Right ventricle myocardium superior (tissue), 1 donor: ENCODE measurements at regions not wholly inside any gene's neighbourhood (a gene's known extent, or its start where the extent isn't known, plus 50 kb on each side); places are given as distances from the start of the nearest gene placed in this dataset.

ENCODE experiments used
- ATAC-seq: fragments of 200-7000 bp; cut with Tn5 transposase; one replicate; pipeline ENCODE4 v1.9.1; 2020; ENCODE audit warnings: mild to moderate bottlenecking; ENCODE audit not compliant: poor library complexity
- DNase-seq: peaks from one replicate; pipeline ENCODE4 v3.0.0-alpha.2; 2020
- intact Hi-C: fragments of 100-400 bp; cut with DNase I; formaldehyde crosslinking; loops from one replicate; pipeline ENCODE4 v1.11.2; 2022
- donor health status: DM: no; HTN: yes; CAD: no; lungs with severe emphysema.

DNA sequence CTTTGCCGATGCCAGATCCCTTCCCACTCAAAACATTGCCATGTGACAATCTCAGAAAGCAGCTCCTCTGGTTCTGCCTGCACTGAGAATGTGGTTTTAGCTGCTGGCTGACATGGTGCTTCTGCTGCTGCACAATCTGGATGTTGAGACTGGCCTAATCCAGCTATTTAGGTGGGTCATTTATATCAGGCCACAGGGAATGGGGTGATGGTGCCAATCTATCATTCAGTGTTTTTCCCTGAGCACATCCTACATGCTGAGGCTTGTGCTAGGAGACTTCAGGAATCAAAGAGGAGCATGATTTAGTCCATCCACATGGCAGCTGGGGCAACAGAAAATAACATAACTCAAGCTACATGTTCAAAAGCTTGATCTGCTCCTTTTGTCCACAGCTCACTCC lies 144.7 kb downstream of the CYRIA start:
- intact Hi-C loops, result no loop called here
- ATAC-seq (no peak), DNase-seq (no peak)

- DNase-seq (no peak), ATAC-seq (no peak)
- intact Hi-C loops, result no loop called here
These were observed 149.9 kb downstream of the CYRIA start for GRCh38 chr2:16515696-16516095.

DNA sequence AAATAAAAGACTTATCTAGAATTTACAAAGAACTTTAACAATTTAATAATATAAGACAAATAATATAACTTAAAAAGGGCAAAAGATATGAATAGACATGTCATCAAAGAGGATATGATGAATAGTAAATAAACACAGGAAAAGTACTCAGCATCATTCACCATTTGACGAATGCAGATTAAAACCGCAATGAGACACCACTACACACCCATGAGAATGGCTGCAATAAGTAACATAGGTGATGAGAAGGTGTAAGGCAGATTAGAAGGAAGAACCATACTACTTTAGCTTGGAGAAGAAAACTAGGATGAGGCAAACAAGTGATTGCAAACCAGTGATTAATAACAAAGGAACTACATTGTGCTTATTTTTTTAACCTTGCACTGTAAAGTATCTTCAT lies 152.0 kb downstream of the CYRIA start:
- ATAC-seq, result no peak
- no peak for DNase-seq
- intact Hi-C loops, result no loop called here

DNA sequence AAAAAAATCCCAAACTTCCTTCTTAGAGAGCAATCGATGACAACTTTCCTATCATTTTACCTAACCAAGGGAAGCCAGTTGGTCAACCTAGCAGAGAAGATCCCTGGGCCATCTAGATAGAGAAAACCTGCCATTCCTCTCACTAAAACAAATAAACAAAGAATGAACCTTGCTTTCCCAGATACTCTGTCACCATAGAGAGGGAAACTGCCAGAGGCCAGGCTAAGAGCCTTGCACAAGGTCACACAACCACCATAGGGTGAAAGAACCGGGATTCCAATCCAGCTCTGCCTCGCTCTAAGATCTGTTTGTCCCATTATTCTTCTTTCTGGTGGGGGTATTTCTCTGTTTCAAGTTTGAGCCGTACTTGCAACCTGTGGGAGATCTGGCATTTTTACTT lies 154.6 kb downstream of the CYRIA start:
- intact Hi-C loops, result no loop called here
- DNase-seq, result no peak
- ATAC-seq, result no peak

GRCh38 chr2:16509042-16509441 lies 156.6 kb downstream of the CYRIA start:
- intact Hi-C loops, result loop anchor here (5.0 kb wide), 2 partner anchors 572 to 867 kb away; no protein-coding TSS in a partner anchor
- no peak for DNase-seq
- ATAC-seq, result no peak

- no peak for DNase-seq
- intact Hi-C loops, result loop anchor here (5.0 kb wide), 2 partner anchors 571 to 866 kb away; no protein-coding TSS in a partner anchor
- ATAC-seq, result no peak
These were observed 157.2 kb downstream of the CYRIA start for GRCh38 chr2:16508490-16508851.

GRCh38 chr2:16507655-16508489 lies 157.8 kb downstream of the CYRIA start:
- intact Hi-C loops, result loop anchor here (5.0 kb wide), 2 partner anchors 571 to 866 kb away; no protein-coding TSS in a partner anchor
- DNase-seq (peak; percentile 50), ATAC-seq (peak; percentile 94)

GRCh38 chr2:16506366-16506765 lies 159.3 kb downstream of the CYRIA start:
- intact Hi-C loops, result loop anchor here (5.0 kb wide), 2 partner anchors 569 to 864 kb away; no protein-coding TSS in a partner anchor
- ATAC-seq (no peak), DNase-seq (no peak)

DNA sequence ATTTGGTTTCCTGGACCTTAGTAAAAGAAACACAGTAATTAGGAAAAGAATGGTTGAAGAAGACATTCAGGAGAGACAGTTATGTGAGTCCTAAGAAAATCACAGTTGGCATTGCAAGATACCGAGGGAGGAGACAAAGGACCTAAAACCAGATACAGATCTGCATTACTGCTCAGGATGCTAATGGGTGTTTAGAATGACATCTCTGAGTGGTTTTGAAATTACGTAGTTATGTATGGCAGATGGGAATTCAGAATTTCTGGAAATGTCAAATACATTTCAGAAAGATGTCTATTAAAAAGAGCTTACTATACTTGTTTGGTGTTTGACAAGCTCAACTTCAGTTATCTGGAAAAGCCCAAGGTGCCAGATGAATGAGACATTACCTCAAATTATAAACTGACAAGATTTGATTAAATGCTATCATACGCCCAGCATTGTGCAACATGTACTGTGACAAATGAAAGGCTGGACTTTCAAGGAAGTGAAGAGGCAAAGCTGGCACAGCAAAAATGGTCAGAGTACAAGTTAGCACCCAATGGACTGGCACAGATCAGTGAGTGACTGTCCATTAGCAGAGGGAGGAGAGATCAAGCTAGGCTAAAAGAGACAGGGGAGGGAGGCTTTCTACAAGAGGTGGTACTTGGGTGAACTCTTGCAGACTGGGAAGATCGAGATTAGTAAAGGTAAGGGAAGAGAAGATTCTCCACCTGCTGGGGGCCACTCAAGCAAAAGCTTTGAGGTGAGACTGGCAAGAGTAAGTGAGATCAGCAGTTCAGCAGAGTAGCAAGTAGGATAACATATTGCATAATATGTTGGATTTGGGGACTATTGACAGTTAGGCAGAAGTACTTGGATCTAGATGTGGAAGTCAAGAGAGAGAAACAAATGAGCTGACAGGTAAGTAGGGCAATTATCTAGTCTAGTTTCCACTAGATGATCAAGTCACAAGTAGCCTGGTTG lies 168.9 kb downstream of the CYRIA start:
- ATAC-seq (no peak), DNase-seq (no peak)
- intact Hi-C loops, result no loop called here

DNA sequence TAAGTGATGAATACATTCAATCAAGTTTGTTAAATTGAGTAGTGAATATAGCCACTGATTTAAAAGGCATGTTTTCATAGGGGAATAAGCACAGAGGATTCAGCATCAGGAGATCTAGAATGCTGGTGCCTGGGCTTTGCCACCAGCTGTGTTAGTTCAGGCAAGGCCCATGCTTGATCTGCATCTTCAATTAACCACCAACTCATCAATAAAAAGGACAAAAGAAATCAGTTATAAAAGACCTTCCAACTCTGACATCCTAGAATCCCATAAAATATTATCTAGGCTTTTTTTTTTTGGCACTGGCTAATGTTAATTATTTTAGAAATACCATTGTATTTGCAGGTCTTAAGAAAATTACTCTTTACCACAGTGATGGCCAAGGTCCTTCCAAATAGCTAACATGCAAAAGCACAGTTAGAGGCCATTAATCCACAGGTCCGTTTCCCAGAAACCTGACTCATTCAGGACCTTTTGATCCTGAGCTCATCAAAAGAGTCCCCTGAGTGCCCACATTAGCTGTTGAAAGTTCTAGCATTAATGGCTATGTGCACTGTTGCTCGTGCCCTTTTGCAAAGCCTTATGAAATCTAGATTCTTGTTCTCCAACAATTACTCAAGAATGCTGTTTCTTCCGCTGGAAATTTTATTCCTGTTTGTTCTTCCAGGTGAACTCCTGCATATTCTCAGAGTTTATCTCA lies 170.0 kb downstream of the CYRIA start:
- DNase-seq (no peak), ATAC-seq (no peak)
- intact Hi-C loops, result no loop called here

DNA sequence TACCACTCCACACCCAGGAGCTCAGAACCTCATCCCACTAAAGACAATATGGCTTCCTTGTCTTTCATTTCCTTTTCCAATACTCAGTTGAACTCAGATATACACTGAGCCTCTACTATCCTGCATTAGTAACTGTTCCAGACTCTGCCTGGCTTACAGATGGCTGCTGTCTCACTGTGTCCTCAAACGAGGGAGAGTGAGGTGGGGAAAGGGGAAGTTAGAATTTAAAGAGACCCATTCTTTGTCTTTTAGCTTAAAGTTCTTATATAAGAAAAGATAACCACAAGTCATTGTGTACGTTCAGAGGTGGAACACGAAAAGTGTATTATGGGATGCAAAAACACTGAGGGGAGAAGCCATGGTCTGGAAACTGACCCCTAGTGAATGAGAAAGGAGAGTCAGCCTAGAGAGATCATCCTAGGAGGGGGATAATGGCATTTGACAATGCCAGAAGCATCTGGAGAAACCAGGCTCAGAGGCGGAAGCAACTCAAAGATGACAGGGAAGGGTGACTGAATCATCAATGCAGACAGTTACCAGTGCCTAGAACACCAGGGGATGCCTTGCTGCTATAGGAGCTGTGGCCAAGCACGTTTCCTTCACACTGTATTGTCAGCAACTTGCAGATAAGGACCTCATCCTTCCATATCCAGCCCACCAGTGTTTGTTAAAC lies 170.7 kb downstream of the CYRIA start:
- DNase-seq (no peak), ATAC-seq (no peak)
- intact Hi-C loops, result no loop called here

DNA sequence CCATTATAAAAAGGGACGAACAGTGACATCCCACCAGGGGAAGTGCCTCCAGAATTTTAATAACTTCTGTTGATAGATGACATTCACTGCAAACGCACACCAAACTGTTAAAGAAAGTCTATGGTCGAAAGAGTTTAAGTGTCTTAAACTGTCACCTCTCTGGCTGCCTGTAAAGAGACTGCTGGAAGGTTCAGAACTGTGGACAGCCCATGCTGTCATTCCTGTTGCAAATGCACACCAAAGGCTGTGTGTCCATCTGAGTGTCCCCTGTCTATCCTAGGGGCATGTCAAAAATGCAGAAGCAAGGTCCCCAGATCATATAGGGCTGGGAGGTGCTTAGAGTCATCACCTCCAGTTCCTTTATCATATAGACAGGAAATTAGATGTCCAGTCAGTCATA lies 171.8 kb downstream of the CYRIA start:
- DNase-seq (no peak), ATAC-seq (no peak)
- intact Hi-C loops, result no loop called here

DNA sequence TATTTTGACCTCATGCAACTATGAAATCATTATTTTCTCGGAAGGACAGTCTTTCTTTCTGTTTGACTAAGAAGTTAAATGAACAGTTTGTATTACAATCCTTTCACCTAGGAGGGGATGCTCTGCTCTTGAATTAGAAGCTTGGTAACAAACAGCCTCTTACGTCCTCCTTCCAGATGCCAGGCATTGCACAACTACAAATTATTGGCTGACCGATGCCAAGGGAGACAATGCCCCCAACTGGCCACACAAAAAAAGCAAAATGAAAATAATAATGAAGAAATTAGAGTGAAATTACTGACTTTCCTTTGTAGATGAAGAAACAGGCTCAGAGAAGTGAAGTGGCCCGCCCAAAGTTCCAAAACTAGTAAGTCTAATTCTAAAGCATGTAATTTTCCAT lies 177.9 kb downstream of the CYRIA start:
- intact Hi-C loops, result no loop called here
- ATAC-seq (peak; percentile 62), DNase-seq (no peak)

DNA sequence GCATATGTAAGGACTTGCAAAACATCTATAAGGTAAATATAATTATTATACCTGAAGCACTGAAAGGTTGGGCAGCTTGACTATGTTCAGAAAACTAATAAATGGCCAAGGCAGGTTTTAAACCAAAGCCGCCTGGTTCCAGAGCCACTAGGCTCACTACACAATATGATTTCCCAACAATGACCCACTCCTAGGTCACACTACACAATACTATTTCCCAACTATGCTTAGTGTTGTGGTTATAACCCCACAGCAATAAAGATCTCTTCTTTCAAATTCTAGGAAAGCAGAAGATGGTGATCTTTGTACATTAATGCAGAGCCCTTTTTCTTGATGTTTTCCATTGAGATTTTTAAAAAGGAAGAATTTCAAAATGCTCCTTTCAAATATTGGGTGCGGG lies 180.4 kb downstream of the CYRIA start:
- DNase-seq (no peak), ATAC-seq (no peak)
- intact Hi-C loops, result no loop called here

DNA sequence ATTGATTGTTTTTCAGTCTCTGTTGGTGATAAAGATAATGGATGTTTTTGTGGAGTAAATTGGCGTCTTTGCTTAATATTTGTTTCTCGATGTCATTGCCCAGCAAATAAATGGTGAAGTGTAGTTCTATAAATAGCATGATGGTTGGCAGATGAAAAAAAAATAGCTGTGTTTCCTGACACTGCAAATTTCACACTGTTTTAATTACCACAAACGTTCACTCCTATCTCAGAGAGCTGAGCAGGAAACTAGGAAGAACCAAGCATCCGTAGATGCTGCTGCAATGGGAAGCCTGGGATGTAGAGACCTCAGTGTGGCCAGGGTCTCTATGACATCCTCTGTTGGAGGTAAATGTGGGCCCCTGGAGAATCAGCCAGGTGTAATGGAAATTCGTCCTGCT lies 183.2 kb downstream of the CYRIA start:
- intact Hi-C loops, result no loop called here
- DNase-seq, result no peak
- ATAC-seq, result no peak

- intact Hi-C loops, result no loop called here
- DNase-seq, result no peak
- ATAC-seq, result no peak
These were observed 184.3 kb downstream of the CYRIA start for GRCh38 chr2:16481351-16481750.

DNA sequence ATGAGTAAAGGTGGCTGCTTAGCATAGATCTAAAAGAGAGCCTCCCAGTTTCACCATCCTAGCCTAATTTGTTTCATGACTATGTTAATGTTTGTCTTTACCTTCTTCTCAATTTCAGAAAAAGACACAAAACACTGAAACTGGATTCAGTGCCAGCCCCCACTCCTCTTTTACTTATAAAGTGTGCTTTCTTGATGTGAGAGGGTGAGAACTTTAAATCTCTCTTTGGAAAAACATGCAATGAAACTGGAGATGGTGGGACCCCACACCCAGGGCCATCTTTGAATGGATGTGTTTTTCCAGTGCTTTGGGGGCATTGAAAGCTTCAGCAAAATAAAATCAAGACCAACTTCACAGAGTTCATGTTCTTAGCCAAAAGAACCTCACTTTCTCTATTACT lies 185.9 kb downstream of the CYRIA start:
- DNase-seq (no peak), ATAC-seq (no peak)
- intact Hi-C loops, result no loop called here

DNA sequence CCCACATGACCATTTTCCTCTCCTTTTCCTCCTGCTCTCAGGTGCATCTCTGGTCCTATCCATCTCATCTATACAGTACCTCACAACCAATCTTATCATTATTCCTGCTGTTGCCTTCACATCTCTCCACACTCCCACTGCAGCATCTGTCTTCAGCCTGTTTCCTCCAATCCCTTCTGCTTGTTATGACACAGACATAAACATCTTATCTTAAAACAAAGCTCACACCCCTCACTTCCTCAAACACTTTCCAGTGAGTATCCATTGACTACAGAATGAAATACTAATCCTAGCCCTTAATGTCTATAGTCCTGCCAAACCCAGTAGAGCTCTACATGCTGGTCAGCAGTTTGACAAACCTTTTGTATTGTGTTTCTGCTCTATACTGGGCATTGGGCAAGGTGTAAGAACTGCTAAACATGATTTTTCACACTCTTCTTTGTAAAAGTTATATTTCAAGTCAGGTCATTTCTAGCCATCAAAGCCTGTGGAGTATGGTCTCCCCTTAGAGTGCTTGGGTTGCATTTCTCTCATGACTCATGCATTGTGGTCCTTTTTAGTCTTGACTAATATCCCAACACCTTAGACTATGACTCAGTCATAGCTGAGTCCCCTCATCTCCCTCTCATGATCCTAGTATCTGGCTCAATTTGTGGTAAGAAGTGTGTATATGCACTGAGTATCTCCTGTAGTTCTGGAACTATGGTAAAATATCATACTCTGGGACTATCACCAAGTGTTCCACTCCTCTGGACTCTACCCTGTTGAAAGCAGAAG lies 187.0 kb downstream of the CYRIA start:
- intact Hi-C loops, result no loop called here
- DNase-seq (no peak), ATAC-seq (no peak)
